ENCODE measurements at regions not wholly inside any gene's neighbourhood (a gene's known extent, or its start where the extent isn't known, plus 50 kb on each side); places are given as distances from the start of the nearest gene placed in this dataset.

GRCh38 chr21:25409978-25410377, 197.3 kb downstream of the MRPL39 start:
- DNase-seq (ENCODE audit: extremely low read depth, low read depth) = no peak

GRCh38 chr21:25408666-25409065, 198.6 kb downstream of the MRPL39 start:
- TF ChIP-seq, protein P1, sequence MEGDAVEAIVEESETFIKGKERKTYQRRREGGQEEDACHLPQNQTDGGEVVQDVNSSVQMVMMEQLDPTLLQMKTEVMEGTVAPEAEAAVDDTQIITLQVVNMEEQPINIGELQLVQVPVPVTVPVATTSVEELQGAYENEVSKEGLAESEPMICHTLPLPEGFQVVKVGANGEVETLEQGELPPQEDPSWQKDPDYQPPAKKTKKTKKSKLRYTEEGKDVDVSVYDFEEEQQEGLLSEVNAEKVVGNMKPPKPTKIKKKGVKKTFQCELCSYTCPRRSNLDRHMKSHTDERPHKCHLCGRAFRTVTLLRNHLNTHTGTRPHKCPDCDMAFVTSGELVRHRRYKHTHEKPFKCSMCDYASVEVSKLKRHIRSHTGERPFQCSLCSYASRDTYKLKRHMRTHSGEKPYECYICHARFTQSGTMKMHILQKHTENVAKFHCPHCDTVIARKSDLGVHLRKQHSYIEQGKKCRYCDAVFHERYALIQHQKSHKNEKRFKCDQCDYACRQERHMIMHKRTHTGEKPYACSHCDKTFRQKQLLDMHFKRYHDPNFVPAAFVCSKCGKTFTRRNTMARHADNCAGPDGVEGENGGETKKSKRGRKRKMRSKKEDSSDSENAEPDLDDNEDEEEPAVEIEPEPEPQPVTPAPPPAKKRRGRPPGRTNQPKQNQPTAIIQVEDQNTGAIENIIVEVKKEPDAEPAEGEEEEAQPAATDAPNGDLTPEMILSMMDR (IDR thresholded peaks at IDR 0.05; ENCODE audit: low read depth, low read length) = no peak
- no peak for DNase-seq (ENCODE audit: extremely low read depth, low read depth)

More at GRCh38 chr21:25409978-25410377, 197.3 kb downstream of the MRPL39 start:
- TF ChIP-seq, protein P1 (IDR thresholded peaks at IDR 0.05; ENCODE audit: low read depth, low read length) = no peak

DNA sequence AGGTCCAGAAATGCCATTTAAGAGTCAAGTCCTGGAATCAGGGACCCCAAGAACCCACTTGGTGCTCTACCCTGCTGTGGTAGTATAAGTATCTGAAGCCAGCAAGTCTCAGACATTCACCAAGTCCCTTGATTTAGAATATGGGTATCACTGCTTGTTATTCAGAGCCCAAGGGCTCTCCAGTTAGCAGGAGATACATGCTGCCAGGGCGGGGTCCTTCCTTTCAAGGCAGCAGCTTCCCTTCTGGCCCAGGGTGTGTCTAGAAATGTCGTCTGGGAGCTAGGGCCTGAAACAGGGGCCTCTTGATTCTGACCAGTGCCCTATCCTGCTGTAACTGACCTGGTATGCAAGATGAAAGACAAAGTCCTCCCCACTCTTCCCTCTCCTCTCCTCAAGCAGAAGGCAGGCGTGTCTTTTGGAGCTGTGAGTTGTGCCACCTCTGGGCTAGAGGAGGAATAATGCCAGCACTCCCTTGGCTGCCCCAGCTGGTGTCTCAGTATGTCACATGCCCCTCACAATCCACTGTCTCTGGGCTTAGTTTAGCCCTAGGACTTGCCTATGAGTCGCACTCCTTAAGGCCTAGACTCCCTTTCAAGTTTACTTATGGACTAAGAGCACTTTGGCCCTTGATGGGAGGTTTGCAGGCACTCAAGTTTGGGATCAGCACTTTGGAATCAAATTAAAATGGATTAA, 200.2 kb downstream of the MRPL39 start:
- TF ChIP-seq, protein P1 (IDR thresholded peaks at IDR 0.05; ENCODE audit: low read depth, low read length) = no peak
- no peak for DNase-seq (ENCODE audit: extremely low read depth, low read depth)

GRCh38 chr21:25405984-25406383, 201.3 kb downstream of the MRPL39 start:
- TF ChIP-seq, protein P1 (IDR thresholded peaks at IDR 0.05; ENCODE audit: low read depth, low read length) = no peak
- no peak for DNase-seq (ENCODE audit: extremely low read depth, low read depth)

- TF ChIP-seq, protein P1 (IDR thresholded peaks at IDR 0.05; ENCODE audit: low read depth, low read length) = no peak
- no peak for DNase-seq (ENCODE audit: extremely low read depth, low read depth)
Observed at GRCh38 chr21:25402134-25402961, 204.9 kb downstream of the MRPL39 start.

GRCh38 chr21:25400427-25400826, 206.9 kb downstream of the MRPL39 start:
- no peak for DNase-seq (ENCODE audit: extremely low read depth, low read depth)
- TF ChIP-seq, protein P1 (IDR thresholded peaks at IDR 0.05; ENCODE audit: low read depth, low read length) = no peak

DNA sequence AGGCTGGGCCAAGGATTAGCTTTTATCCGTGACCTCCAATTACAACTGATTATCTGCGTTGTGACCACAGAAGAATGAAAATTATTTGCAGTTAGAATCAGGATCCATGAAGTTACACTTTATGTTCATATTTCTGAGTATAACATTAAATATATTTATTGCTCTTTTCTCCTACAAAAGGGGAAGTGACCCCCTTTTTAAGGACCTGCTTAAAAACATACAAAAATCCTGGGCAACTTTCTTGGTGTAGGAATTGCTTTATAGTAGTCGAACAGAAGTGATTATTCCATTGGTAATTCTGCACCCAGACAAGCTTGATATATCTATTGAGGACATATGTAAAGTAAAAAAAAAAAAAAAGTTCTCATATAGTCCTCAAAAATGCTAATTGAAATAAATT, 208.7 kb downstream of the MRPL39 start:
- TF ChIP-seq, protein P1 (IDR thresholded peaks at IDR 0.05; ENCODE audit: low read depth, low read length) = no peak
- DNase-seq (ENCODE audit: extremely low read depth, low read depth) = no peak

Measured in AG09319 (cell line).